Suppressor macrophage treated with lipopolysaccharide for 4 hours (primary cell): ENCODE measurements at regions not wholly inside any gene's neighbourhood (a gene's known extent, or its start where the extent isn't known, plus 50 kb on each side); places are given as distances from the start of the nearest gene placed in this dataset.

Experiments
- DNase-seq: peaks from one replicate; pipeline ENCODE4 v3.0.0-alpha.2; 2020

- no peak for DNase-seq
These were observed 55.2 kb upstream of the OLFM1 start for GRCh38 chr9:135032041-135032835.

GRCh38 chr9:135032868-135033460, 54.5 kb upstream of the OLFM1 start:
- no peak for DNase-seq

GRCh38 chr9:135033487-135033886, 54.0 kb upstream of the OLFM1 start:
- no peak for DNase-seq

GRCh38 chr9:135034106-135034505, 53.4 kb upstream of the OLFM1 start:
- no peak for DNase-seq

GRCh38 chr9:135035781-135036760, 51.4 kb upstream of the OLFM1 start:
- DNase-seq, result no peak

GRCh38 chr9:135036861-135037465, 50.5 kb upstream of the OLFM1 start:
- no peak for DNase-seq

- no peak for DNase-seq
These were observed 49.8 kb upstream of the OLFM1 start for GRCh38 chr9:135037521-135038250.
